Epithelial cell of proximal tubule (primary cell): ENCODE measurements at regions not wholly inside any gene's neighbourhood (a gene's known extent, or its start where the extent isn't known, plus 50 kb on each side); places are given as distances from the start of the nearest gene placed in this dataset.

Source experiments
- DNase-seq: peaks from one replicate; pipeline ENCODE4 v3.0.0-alpha.2; 2011; ENCODE audit warnings: low read depth
- H3K4me3 ChIP-seq: 2 replicates; pipeline ENCODE4 v1.5.1; 2011; ENCODE audit warnings: low read depth, mild to moderate bottlenecking, low read length
- TF ChIP-seq, protein P1 (sequence below): conservative IDR thresholded peaks from 2 replicates; pipeline ENCODE4 v1.5.1; 2012; ENCODE audit warnings: low read depth, mild to moderate bottlenecking, low read length

DNA sequence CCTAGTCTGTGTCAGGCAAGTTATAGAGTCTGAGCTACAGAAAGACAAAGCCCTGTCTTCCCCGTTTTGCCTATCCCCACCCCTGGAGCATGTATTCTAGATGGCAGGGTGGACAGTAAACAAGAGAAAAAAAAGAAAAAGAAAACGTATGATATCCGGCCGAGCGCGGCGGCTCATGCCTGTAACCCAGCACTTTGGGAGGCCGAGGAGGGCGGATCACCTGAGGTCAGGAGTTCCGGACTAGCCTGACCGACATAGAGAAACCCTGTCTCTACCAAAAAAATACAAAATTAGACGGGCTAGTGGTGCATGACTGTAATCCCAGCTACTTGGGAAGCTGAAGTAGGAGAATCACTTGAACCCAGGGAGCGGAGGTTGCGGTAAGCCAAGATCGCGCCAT, 523.0 kb upstream of the CDH9 start:
- H3K4me3 ChIP-seq, result no peak overlapping the region
- TF ChIP-seq, protein P1, sequence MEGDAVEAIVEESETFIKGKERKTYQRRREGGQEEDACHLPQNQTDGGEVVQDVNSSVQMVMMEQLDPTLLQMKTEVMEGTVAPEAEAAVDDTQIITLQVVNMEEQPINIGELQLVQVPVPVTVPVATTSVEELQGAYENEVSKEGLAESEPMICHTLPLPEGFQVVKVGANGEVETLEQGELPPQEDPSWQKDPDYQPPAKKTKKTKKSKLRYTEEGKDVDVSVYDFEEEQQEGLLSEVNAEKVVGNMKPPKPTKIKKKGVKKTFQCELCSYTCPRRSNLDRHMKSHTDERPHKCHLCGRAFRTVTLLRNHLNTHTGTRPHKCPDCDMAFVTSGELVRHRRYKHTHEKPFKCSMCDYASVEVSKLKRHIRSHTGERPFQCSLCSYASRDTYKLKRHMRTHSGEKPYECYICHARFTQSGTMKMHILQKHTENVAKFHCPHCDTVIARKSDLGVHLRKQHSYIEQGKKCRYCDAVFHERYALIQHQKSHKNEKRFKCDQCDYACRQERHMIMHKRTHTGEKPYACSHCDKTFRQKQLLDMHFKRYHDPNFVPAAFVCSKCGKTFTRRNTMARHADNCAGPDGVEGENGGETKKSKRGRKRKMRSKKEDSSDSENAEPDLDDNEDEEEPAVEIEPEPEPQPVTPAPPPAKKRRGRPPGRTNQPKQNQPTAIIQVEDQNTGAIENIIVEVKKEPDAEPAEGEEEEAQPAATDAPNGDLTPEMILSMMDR, result no peak
- DNase-seq, result no peak

DNA sequence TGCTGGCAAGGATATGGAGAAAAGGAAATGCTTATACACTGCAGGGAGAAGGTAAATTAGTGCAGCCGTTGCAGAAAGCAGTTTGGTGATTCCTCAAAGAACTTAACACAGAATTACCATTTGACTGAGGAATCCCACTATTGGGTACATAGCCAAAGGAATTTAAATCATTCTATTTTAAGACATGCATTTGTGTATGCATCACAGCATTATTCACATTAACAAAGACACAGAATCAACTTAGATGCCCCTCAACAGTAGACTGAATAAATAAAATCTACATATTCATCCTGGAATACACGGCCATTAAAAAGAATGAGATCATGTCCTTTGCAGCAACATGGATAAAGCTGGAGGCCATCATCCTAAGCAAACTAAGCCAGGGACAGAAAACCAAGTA, 510.1 kb upstream of the CDH9 start:
- no peak overlapping the region for H3K4me3 ChIP-seq
- TF ChIP-seq, protein P1, result no peak
- DNase-seq, result no peak

DNA sequence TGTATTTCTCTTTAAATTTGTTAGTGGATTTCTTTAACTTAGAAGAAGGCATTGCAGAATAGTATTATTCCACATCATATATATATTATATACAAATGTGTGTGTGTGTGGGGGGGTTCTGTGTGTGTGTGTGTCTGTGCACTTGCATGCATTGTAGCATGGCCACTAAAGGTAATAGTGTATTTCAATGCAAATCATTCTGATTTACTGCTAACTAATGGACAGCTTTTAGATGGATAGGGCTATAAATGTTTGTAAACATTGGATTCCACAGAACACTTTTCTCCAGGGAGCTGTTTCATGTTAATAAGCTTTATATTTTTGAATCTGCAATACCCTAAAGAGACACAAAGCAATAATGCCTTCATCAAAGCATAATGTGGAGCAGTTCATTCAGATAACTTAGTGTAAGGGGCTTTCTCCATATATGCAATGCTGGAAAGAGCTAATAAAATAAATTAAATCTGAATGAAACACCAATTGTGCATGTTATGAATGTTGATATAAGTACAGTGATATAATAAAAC, 496.7 kb upstream of the CDH9 start:
- DNase-seq, result no peak
- TF ChIP-seq, protein P1, result no peak
- H3K4me3 ChIP-seq, result no peak overlapping the region

DNA sequence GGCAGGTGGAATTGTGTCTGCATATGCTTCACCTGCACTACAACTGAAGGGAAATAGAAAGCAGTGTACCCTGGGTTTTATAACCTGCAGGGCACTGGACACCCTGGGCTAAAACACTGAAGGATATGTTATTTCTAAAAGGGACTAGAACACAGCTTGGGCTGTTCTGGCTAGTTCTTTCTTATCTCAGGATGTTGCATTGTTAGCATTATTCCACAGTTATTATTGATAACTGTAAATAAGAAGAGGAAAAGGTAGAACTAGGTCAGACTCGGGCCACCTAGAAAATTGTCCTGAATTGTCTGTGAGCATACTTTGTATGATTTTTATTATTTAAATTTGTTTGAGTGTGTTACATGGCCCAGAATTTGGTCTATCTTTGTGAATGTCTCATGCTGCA, 493.9 kb upstream of the CDH9 start:
- H3K4me3 ChIP-seq, result no peak overlapping the region
- TF ChIP-seq, protein P1, result no peak
- no peak for DNase-seq

DNA sequence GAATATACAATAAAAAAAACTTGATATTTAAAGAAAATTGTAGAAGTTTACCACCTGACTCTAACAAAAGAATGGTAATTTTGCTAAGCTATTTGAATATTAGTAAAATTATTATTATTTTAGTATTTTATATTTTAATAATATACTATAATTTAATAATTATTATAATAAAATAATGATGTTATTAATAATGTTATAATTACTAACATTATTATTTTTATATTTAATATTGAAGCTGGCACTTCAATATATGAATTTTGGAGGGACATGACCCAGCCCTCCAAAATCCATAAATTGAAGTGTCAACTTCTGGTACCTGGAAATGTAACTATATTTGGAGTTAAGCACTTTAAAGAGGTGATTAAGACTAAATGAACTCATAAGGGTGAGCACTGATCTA, 486.1 kb upstream of the CDH9 start:
- no peak overlapping the region for H3K4me3 ChIP-seq
- TF ChIP-seq, protein P1, result no peak
- no peak for DNase-seq

DNA sequence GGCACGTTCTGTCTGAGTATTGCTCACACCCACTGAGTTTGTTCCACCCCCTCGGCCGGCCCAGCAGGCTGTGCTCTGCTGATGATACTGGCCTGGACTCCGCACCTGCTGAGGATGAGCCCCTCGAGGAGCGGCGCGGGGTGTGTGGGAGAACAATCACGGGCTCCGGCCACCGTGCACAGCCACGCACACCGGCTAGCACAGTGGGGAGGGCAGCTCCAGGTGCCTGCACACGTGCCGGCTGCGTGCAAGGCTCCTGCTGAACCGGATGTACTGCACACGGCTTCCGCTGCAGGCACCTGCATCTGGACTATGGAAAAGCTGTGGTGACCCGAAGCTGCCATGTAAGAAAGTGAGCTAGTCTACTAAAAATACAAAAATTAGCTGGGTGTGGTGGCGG, 485.2 kb upstream of the CDH9 start:
- TF ChIP-seq, protein P1, result no peak
- no peak overlapping the region for H3K4me3 ChIP-seq
- no peak for DNase-seq

DNA sequence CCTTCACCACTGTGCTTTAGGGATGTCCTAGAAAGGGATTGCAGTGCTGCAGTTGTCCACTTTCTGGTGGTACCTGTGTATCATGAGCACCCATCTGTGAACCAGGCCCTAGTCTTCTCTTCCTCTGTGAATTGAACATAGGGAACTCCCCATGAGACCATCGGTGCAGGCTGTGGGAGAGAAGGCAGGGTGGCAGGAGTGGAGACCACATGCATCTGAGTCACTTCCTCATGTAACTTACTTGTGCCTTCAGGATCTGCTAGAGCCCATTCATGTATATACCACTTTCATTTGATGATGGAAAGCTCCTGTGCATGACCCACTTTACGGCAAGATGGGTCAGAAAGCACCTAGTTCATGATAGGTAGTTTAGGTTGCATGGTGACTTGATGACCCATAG, 478.1 kb upstream of the CDH9 start:
- TF ChIP-seq, protein P1, result no peak
- no peak for DNase-seq

More for the DNA sequence above, 478.1 kb upstream of the CDH9 start:
- no peak overlapping the region for H3K4me3 ChIP-seq
